Posterior cingulate gyrus (tissue), 11 donors: ENCODE measurements at regions not wholly inside any gene's neighbourhood (a gene's known extent, or its start where the extent isn't known, plus 50 kb on each side); places are given as distances from the start of the nearest gene placed in this dataset.

Source experiments
- DNase-seq, 10 donors: peaks; one replicate each; pipeline versions ENCODE4 v3.0.0 to v3.0.0-alpha.2; 2020 to 2021; ENCODE audit warnings: mixed read lengths in 3 of 10
- intact Hi-C: fragments of 100-400 bp; cut with DNase I; formaldehyde crosslinking; loops from one replicate; pipeline ENCODE4 v1.15.1; 2023

DNA sequence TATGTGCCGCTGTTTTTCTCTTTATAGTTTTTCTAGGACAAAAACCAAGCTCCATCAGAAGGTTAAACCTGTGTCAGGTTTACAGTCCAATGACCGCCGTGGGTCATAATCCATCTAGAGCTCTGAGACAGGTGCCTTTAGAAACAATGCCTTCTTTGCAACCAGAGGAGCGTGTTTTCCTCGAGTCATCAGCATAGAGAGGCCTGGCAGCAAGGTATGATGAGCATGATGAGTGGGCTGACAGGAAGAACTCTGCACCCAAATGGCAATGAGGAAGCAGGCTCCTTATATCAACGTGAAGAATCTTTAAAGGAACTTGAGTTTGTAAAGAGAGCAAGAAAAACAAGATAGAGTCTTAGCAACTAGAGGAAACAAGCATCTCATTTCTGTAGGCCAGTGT, 60.5 kb upstream of the NUDT4 start:
- intact Hi-C loops, result no loop called here
- DNase-seq, result no peak

- no peak for DNase-seq
- intact Hi-C loops, result no loop called here
Observed at GRCh38 chr12:93318720-93319522, 58.8 kb upstream of the NUDT4 start.

- no peak for DNase-seq
- intact Hi-C loops, result no loop called here
Observed at GRCh38 chr12:93319523-93320050, 58.1 kb upstream of the NUDT4 start.

GRCh38 chr12:93322784-93323183, 54.9 kb upstream of the NUDT4 start:
- no peak for DNase-seq
- intact Hi-C loops, result no loop called here

GRCh38 chr12:93323625-93324329, 53.9 kb upstream of the NUDT4 start:
- DNase-seq, result no peak
- intact Hi-C loops, result no loop called here

GRCh38 chr12:93325855-93326254, 51.9 kb upstream of the NUDT4 start:
- intact Hi-C loops, result no loop called here

More at GRCh38 chr12:93325855-93326254, 51.9 kb upstream of the NUDT4 start:
- DNase-seq, result no peak
